ENCODE measurements at regions not wholly inside any gene's neighbourhood (a gene's known extent, or its start where the extent isn't known, plus 50 kb on each side); places are given as distances from the start of the nearest gene placed in this dataset.

GRCh38 chr3:96750094-96750767, 64.2 kb upstream of the EPHA6 start:
- TF ChIP-seq CTCF (IDR thresholded peaks at IDR 0.05) (no peak), POLR2A (IDR thresholded peaks at IDR 0.05) (no peak)

Data from esophagus squamous epithelium (tissue), 4 donors.